Breast epithelium (tissue), 4 donors: ENCODE measurements at regions not wholly inside any gene's neighbourhood (a gene's known extent, or its start where the extent isn't known, plus 50 kb on each side); places are given as distances from the start of the nearest gene placed in this dataset.

ENCODE experiments used
- DNase-seq, 2 donors: peaks; one replicate each; pipeline ENCODE4 v3.0.0-alpha.2; 2019; ENCODE audit warnings: low spot score in 2 of 2
- H3K27ac ChIP-seq, 2 donors: fragments of 200-600 bp; sonication (generic) in 1 of 2; one replicate each; pipeline ENCODE4 v1.5.1; 2016 to 2019; ENCODE audit warnings: mild to moderate bottlenecking in 1 of 2
- H3K27me3 ChIP-seq, 2 donors: fragments of 200-600 bp; sonication (generic) in 1 of 2; one replicate each; pipeline versions ENCODE4 v1.5.1 to v1.6.0; 2017 to 2019; ENCODE audit warnings: control low read depth in 1 of 2, mild to moderate bottlenecking in 1 of 2
- H3K36me3 ChIP-seq: fragments of 200-600 bp; one replicate; pipeline ENCODE4 v1.5.1; 2019
- H3K4me1 ChIP-seq, 2 donors: fragments of 200-600 bp; sonication (generic); one replicate each; pipeline ENCODE4 v1.5.1; 2016 to 2019; ENCODE audit warnings: control low read depth in 1 of 2
- H3K4me3 ChIP-seq, 3 donors: fragments of 200-600 bp; sonication (generic); 1 replicate in 2 of 3; 2 replicates in 1 of 3; pipeline ENCODE4 v1.5.1; 2016 to 2019; ENCODE audit warnings: mild to moderate bottlenecking in 3 of 3, moderate library complexity in 2 of 3
- H3K9me3 ChIP-seq, 2 donors: fragments of 200-600 bp; sonication (generic) in 1 of 2; one replicate each; pipeline ENCODE4 v1.5.1; 2016 to 2019; ENCODE audit warnings: control low read depth in 1 of 2
- POLR2A ChIP-seq: fragments of 450-650 bp; IDR thresholded peaks from one replicate; pipeline ENCODE4 v1.6.1; 2016; ENCODE audit warnings: antibody characterized with exemption, mild to moderate bottlenecking, moderate library complexity
- POLR2AphosphoS5 ChIP-seq, 3 donors: sonication (generic); formaldehyde crosslinking; IDR thresholded peaks; one replicate each; pipeline ENCODE4 v1.6.1; 2017; ENCODE audit warnings: antibody characterized with exemption in 3 of 3
- intact Hi-C: fragments of 100-400 bp; cut with DNase I; formaldehyde crosslinking; loops from one replicate; pipeline ENCODE4 v1.15.1; 2023; ENCODE audit warnings: low total_unique reads
- TF ChIP-seq, protein P1 (sequence below), 3 donors: fragments of 450-650 bp; IDR thresholded peaks; one replicate each; pipeline ENCODE4 v1.5.1; 2016 to 2017; ENCODE audit warnings: antibody characterized with exemption in 3 of 3, mild to moderate bottlenecking in 3 of 3, moderate library complexity in 3 of 3

DNA sequence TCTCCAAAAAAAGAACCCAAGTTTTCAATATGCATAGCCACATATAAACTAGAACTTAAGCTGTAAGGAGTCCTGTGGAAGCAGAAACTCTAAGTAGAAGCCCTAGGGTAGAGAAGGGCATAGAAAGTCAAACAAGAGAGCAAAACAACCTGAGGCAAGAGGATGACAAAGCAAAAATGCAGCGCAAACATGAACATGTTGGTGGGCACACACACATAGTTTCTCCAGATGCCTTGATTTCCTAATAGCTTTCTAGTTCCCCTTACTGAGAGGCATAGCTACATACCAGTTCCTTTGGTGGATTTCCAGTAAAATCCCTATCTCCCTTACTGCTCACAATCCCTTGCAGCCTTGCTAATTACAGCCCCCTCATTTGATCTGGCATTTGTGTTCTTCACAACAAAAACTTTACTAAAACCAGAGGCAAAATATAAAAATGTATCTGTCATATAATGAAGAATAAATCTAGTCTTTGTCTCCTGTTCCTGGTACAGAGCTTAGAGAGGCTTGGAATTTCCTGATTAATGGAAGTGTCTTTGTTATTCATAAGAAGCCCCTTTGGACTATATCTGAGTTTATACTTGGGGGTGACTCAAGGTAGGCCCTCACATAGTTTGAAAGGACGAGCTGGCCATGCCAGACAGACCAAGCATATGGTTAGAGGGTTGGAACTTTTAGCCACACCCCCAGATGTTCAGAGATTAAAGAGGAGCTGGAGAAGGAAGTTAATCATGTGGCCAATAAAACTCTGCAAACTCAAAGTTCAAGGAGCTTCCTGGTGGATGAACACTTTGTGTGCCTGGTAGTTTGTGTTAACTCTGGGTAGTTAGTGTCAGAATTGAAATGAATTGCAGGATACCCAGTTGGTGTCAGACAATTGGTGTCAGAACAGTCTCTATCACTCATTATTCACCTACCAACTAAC is 52.7 kb upstream of the ZCCHC13 start:
- no peak for DNase-seq
- no peak overlapping the region for H3K4me3 ChIP-seq
- intact Hi-C loops: no loop called here
- H3K27ac ChIP-seq: peak overlapping the region; percentile 56 to 70
- no peaks in the 10 kb centered on the region for H3K36me3 ChIP-seq
- no peaks in the 10 kb centered on the region for H3K9me3 ChIP-seq
- H3K27me3 ChIP-seq: peaks cover 0 to 21% of the 10 kb centered on the region in 2 donors
- H3K4me1 ChIP-seq: peaks cover 0 to 3% of the 10 kb centered on the region in 2 donors
- TF ChIP-seq, protein P1, sequence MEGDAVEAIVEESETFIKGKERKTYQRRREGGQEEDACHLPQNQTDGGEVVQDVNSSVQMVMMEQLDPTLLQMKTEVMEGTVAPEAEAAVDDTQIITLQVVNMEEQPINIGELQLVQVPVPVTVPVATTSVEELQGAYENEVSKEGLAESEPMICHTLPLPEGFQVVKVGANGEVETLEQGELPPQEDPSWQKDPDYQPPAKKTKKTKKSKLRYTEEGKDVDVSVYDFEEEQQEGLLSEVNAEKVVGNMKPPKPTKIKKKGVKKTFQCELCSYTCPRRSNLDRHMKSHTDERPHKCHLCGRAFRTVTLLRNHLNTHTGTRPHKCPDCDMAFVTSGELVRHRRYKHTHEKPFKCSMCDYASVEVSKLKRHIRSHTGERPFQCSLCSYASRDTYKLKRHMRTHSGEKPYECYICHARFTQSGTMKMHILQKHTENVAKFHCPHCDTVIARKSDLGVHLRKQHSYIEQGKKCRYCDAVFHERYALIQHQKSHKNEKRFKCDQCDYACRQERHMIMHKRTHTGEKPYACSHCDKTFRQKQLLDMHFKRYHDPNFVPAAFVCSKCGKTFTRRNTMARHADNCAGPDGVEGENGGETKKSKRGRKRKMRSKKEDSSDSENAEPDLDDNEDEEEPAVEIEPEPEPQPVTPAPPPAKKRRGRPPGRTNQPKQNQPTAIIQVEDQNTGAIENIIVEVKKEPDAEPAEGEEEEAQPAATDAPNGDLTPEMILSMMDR (IDR thresholded peaks at IDR 0.05): no peak
- no peak for TF ChIP-seq POLR2A

- Histone ChIP-seq H3K9me3 (no peaks in the 10 kb centered on the region), H3K4me3 (no peak overlapping the region), H3K27me3 (peaks cover 0 to 21% of the 10 kb centered on the region in 2 donors), H3K4me1 (peaks cover 0 to 3% of the 10 kb centered on the region in 2 donors), H3K27ac (peak overlapping the region; percentile 56 to 70), H3K36me3 (no peaks in the 10 kb centered on the region)
- intact Hi-C loops: no loop called here
- no peak for DNase-seq
- TF ChIP-seq POLR2AphosphoS5 (IDR thresholded peaks at IDR 0.05) (no peak), POLR2A (no peak)
- TF ChIP-seq, protein P1 (IDR thresholded peaks at IDR 0.05): no peak
These were observed 53.4 kb upstream of the ZCCHC13 start for GRCh38 chrX:74250574-74250973.

DNA sequence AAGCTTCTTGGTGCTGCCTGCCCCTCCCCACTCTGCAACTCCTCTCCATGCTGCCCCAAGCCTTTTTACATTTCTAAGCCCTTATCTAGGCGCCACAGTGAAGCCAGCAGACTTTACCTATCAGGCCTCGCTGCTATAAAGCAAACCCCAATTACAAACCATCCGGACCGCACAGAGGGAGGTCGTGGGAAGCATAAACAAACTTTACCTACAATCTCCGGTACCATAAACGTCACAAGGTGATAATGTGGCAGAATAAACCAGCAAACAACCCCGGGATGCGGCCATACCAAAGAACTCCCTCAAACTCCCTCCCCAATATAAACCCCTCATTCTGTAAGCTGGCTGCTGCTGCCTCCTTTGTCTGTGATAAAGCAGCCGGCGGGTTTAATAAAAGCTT is 54.0 kb upstream of the ZCCHC13 start:
- no peaks in the 10 kb centered on the region for H3K9me3 ChIP-seq
- peaks cover 0 to 21% of the 10 kb centered on the region in 2 donors for H3K27me3 ChIP-seq
- no peak for DNase-seq
- intact Hi-C loops: no loop called here
- peaks cover 0 to 3% of the 10 kb centered on the region in 2 donors for H3K4me1 ChIP-seq
- H3K27ac ChIP-seq: peak overlapping the region; percentile 36 to 70
- TF ChIP-seq, protein P1 (IDR thresholded peaks at IDR 0.05): no peak
- TF ChIP-seq POLR2A: no peak
- TF ChIP-seq POLR2AphosphoS5 (IDR thresholded peaks at IDR 0.05): no peak
- H3K4me3 ChIP-seq: no peak overlapping the region
- H3K36me3 ChIP-seq: no peaks in the 10 kb centered on the region

DNA sequence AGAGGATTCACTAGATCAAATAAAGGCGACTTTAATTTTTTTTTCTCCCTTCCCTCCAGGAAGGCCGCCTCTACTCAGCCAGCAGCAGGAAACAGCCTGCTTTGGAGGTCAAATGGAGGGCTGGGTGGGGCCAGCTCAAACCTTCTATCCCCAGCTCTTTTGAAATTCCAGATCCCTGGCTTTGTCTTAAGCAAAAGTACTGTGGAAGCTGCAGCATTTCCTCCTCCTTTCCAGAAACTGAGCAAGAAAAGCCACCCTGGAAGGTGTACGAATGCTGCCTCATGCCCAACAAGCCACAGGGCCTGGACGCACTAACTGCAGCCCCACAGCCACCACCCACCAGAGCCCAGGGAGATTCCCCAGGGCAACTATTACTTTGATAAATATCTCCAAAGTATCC is 55.1 kb upstream of the ZCCHC13 start:
- Histone ChIP-seq H3K4me3 (no peak overlapping the region), H3K9me3 (no peaks in the 10 kb centered on the region), H3K27me3 (peaks cover 0 to 13% of the 10 kb centered on the region in 2 donors), H3K4me1 (peaks cover 0 to 3% of the 10 kb centered on the region in 2 donors), H3K36me3 (no peaks in the 10 kb centered on the region), H3K27ac (peak overlapping the region; percentile 17 to 43)
- TF ChIP-seq POLR2AphosphoS5 (IDR thresholded peaks at IDR 0.05) (no peak), POLR2A (no peak)
- TF ChIP-seq, protein P1 (IDR thresholded peaks at IDR 0.05): no peak
- no peak for DNase-seq
- intact Hi-C loops: no loop called here

DNA sequence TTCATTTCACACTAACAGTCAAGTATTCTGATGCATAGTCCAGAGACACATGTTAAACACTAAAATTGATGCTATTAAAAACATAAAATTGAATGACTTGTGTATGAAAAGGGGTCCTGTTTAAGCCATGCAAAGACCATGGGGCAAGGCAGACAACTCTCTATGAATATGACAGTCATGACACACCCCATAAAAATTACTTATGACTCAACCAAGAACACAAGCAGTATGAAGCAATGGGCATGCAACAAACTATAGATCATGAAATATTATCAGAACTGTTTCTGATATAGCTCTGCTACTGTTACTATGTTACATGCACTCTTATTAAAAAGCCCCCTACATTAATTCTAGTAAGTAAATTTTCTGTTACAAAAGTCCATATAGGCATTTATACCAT is 57.5 kb upstream of the ZCCHC13 start:
- TF ChIP-seq, protein P1 (IDR thresholded peaks at IDR 0.05): no peak
- no peak for TF ChIP-seq POLR2A
- TF ChIP-seq POLR2AphosphoS5 (IDR thresholded peaks at IDR 0.05): no peak
- intact Hi-C loops: no loop called here
- no peaks in the 10 kb centered on the region for H3K36me3 ChIP-seq
- no peak overlapping the region for H3K27ac ChIP-seq
- H3K4me3 ChIP-seq: no peak overlapping the region
- H3K4me1 ChIP-seq: peaks cover 0 to 3% of the 10 kb centered on the region in 2 donors
- H3K9me3 ChIP-seq: no peaks in the 10 kb centered on the region
- DNase-seq: no peak
- peaks cover 0 to 20% of the 10 kb centered on the region in 2 donors for H3K27me3 ChIP-seq
